Ovary (tissue), 3 donors: ENCODE measurements at regions not wholly inside any gene's neighbourhood (a gene's known extent, or its start where the extent isn't known, plus 50 kb on each side); places are given as distances from the start of the nearest gene placed in this dataset.

Source experiments
- CTCF ChIP-seq, 3 donors: fragments of 450-650 bp in 2 of 3; fragments of 200-600 bp in 1 of 3; IDR thresholded peaks; one replicate each; pipeline versions ENCODE4 v1.5.1 to v1.8.0; 2016 to 2022; ENCODE audit warnings: antibody characterized with exemption in 3 of 3, mild to moderate bottlenecking in 1 of 3
- EP300 ChIP-seq: sonication (generic); formaldehyde crosslinking; IDR thresholded peaks from one replicate; pipeline ENCODE4 v1.6.1; 2017; ENCODE audit warnings: antibody characterized with exemption
- POLR2A ChIP-seq: fragments of 450-650 bp; IDR thresholded peaks from one replicate; pipeline ENCODE4 v1.6.1; 2017; ENCODE audit warnings: antibody characterized with exemption, mild to moderate bottlenecking, moderate library complexity
- donor health status: DM: no; HTN: no; CAD: no.

- TF ChIP-seq CTCF (IDR thresholded peaks at IDR 0.05) (no peak), EP300 (no peak), POLR2A (no peak)
Measured at GRCh38 chrX:5788910-5789309, 439.8 kb downstream of the NLGN4X start.
